GM18907 (cell line): ENCODE measurements at regions not wholly inside any gene's neighbourhood (a gene's known extent, or its start where the extent isn't known, plus 50 kb on each side); places are given as distances from the start of the nearest gene placed in this dataset.
"Not testable (repeated sequence)": the region's sequence is repeated elsewhere in the genome, so short reads cannot be mapped to it uniquely, and the experiment has no call there.

Source experiments
- ATAC-seq: cut with Tn5 transposase; IDR thresholded peaks from one replicate; pipeline ENCODE4 v1.9.1; 2021; ENCODE audit warnings: mild to moderate bottlenecking, moderate library complexity; ENCODE audit not compliant: unreplicated experiment

DNA sequence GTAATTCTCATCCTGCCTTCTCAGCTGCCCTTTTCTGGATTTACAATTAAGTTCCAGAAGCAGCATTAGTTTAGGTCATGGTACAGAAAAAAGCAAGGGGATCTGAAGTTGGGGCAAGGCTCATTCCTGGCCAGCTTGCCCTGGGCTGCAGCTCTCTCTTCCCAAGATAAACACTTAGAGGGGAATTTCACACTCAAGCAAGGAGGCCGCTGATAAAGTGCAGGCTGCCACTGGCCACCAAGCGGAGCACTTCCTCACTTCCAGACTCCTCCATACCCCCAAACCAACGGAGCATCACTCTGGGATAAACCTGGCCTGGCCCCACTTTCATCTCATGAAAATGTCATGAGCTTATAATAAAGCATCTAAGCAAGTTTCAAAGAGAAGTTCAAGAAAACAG lies 445.5 kb upstream of the MKI67 start:
- ATAC-seq: no peak

- ATAC-seq: no peak
These were observed 446.5 kb upstream of the MKI67 start for GRCh38 chr10:128572696-128573095.

GRCh38 chr10:128573281-128573845 lies 447.1 kb upstream of the MKI67 start:
- no peak for ATAC-seq

DNA sequence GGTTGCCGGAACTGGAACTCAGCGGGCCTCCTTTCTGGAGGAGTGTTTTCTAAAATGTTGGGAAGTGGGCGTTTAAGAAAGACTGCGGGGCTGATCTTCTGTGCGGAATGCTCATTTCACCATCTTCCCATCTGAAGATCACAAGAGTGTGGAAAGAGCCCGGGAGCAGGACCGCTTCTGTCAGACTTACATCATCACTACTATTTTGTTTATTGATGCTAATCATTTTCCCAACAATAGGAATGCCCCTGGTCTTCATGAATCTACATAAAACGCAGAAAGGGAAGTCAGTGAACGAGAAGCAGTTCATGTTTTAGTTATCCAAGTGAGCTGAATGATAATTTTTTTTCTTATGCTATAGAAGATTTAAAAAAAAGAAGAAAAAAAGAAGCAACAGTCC lies 447.8 kb upstream of the MKI67 start:
- no peak for ATAC-seq

GRCh38 chr10:128574581-128575210 lies 448.5 kb upstream of the MKI67 start:
- no peak for ATAC-seq

GRCh38 chr10:128575761-128576160 lies 449.5 kb upstream of the MKI67 start:
- no peak for ATAC-seq

- no peak for ATAC-seq
These were observed 450.1 kb upstream of the MKI67 start for GRCh38 chr10:128576336-128576735.

DNA sequence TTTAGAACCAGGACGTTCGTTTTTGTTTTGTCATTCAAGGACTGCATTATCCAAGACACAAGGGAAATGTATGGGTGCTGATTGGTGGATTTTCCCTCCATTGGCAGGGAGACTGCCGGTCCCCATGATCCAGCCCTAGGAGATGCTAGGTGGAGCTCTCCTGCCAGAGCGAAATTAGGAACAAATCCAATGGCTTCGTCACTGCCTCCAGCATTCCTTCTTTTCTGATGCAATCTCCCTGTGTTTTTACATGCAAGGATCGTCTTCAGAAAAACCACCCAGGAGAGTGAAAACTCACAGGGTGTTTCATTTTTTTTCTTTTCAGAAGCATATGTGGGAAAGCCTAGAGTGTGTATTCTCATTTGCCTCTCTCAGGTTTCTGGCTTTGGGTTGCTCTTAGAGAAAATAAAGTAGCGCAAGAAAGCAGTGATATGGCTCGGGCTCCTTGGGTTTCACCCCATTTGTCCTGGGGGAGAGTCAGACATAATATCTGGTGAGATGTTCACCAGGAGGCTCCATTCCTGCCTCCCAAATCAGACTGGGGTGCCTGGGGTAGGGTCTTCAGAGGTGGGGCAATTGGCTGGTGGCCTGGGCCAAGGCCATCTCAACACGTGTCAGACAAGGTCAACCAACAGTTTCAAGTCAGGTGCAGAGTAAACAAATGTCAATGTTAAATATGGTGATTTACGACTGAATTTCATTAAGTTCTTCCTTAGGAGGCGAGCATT lies 450.9 kb upstream of the MKI67 start:
- ATAC-seq: no peak

DNA sequence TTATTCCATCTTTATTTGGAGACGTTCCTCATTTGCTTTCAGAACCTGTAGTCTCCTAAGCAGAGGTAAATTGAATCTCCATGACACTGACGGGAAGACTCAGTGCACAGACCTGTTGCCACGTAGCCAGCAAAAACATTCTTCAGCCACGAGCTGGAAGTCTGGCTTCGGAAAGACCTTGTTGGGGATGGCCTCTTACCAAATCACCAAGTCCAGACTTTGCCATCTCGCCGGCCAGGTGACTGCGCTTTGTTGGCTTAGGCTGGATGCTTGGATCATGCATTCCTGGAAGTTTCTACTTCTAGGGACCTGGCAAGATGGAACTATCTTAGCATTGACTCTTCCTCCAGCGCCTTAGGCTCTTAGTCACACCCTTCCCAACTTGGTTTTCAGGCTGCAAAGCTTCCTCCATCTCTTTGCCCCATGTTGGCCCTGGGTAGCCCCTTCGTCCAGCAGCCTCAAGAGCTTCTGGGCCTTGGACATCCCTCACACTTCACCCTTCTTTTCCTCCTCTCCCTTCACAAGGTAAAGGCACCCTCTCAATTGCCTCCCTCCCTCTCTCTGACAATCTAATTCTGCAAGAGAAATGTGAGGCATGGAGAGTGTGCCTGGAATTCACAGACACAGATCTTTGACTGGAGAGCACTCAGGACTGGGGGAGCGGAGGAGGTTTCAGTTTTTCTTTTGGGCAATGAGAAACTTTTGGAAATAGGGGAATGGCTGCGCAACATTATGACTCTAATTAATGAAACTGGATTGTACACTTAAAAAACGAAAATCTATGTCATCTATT lies 451.9 kb upstream of the MKI67 start:
- ATAC-seq: no peak

DNA sequence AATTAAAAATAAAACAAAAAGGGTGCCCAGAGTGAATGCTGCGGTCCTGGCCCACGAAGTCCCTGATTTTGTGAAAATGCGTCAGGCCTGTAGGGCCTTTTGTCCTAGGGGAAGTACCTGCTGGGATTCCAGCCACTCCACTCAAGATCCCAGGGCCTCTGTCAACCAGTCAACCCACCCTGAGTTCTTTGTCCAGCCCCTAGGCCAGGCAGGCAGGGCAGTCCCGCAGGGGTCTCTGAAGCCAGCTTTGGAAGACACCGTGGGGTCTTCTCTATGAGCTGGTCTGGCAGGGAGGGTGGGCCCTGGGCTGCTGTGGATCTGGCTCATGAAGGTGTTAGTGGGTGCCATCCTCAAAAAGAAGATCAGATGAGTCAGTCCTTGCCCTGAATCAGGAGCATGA lies 452.5 kb upstream of the MKI67 start:
- no peak for ATAC-seq

DNA sequence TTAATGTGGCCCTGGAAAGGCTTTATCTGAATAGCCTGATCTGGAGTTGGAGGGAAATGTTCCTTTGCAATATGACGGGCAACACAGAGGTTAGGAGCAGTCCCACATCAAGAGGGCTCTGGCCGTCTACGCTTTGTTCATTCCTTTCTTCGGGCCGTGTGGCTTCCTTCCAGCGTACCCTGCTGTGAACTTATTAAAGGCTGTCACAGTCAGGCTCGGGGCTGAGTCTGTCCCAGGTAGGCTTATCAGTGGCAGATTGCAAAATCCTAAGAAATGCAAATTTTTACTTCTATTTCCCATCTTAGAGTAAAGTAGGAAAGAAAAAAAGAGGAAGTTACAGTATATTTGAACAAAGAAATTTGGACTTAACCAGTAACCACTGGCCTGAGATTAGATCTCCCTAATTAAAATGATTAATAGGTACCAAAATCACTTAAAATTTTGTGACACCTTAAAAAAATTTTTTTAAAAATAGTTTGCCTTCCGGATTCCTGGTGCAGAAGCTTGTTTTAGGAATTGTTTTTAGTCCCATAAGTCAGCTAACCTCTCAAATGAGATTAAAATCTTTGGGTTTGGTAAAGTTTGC lies 453.1 kb upstream of the MKI67 start:
- ATAC-seq: no peak

DNA sequence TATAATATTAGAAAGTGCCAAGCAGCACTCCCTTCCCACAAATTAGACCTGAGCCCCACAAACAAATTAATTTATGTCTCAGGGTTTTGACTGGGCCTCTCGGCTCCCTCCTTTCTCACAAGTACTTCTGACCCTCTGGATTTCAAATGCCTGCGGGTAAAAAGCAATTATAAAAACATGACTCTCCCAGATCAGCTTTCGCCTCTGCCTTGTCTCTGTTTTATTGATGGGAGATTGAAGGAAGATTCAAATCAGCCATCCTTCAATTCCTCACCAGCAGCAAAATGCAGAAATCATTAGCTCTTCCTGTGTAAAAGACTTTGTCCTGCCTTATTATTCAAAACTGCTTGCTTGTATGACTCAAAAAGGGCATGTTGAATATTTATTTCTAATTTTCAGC lies 453.7 kb upstream of the MKI67 start:
- ATAC-seq: no peak

- not testable (repeated sequence) for ATAC-seq
These were observed 456.9 kb upstream of the MKI67 start for GRCh38 chr10:128583125-128583524.

DNA sequence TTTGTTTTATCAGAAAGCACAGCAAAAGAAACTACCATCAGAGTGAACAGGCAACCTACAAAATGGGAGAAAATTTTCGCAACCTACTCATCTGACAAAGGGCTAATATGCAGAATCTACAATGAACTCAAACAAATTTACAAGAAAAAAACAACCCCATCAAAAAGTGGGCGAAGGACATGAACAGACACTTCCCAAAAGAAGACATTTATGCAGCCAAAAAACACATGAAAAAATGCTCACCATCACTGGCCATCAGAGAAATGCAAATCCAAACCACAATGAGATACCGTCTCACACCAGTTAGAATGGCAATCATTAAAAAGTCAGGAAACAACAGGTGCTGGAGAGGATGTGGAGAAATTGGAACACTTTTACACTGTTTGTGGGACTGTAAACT lies 460.4 kb upstream of the MKI67 start:
- not testable (repeated sequence) for ATAC-seq

- ATAC-seq: no peak
These were observed 461.5 kb upstream of the MKI67 start for GRCh38 chr10:128587689-128588088.

GRCh38 chr10:128588402-128588801 lies 462.2 kb upstream of the MKI67 start:
- ATAC-seq: no peak

DNA sequence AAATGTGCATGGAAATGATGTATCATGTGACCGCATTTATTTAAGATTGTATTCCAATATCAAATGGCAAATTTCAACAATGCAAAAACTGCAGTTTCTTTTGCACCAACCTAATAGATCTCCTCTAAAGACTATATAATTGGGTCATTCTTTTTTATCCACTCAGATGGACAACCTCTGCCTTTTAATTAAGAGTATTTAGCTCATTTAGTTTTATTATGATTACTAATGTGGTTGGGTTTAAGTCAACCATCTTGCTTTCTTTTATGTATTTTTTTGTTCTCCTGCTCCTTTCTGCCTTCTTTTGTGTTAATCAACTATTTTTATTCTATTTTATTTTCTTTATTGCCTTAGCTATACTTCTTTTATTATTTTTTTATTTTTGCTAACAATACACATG lies 468.5 kb upstream of the MKI67 start:
- no peak for ATAC-seq

DNA sequence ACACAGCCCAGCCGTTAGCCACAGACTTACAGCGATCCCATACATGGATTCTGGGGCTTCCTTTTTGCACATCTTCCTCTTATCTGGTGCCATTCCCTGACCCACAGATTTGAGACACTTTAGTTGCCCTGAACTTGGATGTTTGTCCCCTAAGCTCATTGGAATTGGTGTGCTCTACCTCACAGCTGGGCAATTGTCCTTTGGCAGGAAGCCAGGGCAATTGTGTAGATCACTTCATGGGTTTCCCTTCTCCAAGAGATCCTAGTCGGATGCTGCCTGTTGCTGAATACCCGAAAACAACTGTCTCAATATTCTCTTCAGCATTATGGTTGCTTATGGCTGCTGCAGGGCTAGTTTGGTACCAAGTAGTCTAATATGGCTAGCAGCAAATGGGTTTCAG lies 470.7 kb upstream of the MKI67 start:
- no peak for ATAC-seq

DNA sequence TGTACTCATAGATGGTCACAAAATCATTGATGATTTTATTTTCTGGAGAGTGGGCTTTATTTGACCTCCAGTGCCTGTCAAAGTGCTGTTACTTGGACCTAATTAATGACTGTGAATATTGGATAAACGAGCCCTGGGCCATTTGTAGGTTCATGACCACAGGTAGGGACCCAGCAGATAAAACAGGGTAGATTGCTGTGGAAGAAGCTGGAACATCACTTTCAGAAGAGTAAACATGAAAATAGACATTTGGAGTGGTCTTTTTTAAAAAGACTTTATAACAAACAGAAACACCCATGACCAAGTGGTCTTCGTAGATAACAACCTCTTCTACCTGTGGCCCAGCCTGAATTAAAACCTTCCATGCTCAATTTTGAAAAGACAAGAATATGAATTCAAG lies 472.8 kb upstream of the MKI67 start:
- ATAC-seq: no peak

- no peak for ATAC-seq
These were observed 473.3 kb upstream of the MKI67 start for GRCh38 chr10:128599538-128599937.

GRCh38 chr10:128602183-128602582 lies 476.0 kb upstream of the MKI67 start:
- ATAC-seq: no peak
